ENCODE measurements at regions not wholly inside any gene's neighbourhood (a gene's known extent, or its start where the extent isn't known, plus 50 kb on each side); places are given as distances from the start of the nearest gene placed in this dataset.

- ATAC-seq (ENCODE audit: low read depth) (no peak), DNase-seq (no peak)
- POLR2A ChIA-PET, result no interaction called here
- H3K36me3 Mint-ChIP-seq, result no peaks in the 10 kb centered on the region
- peaks cover 3% of the 10 kb centered on the region for H3K9me3 Mint-ChIP-seq
- no peaks in the 10 kb centered on the region for H3K4me1 Mint-ChIP-seq
- H3K27ac Mint-ChIP-seq, result no peak overlapping the region
- no peak overlapping the region for H3K4me3 Mint-ChIP-seq
- no peaks in the 10 kb centered on the region for H3K27me3 Mint-ChIP-seq
Measured at GRCh38 chr2:5751873-5752482, 59.8 kb downstream of the SOX11 start.

GRCh38 chr2:5756272-5756671, 64.1 kb downstream of the SOX11 start:
- POLR2A ChIA-PET, result no interaction called here
- Mint-ChIP-seq H3K4me1 (no peaks in the 10 kb centered on the region), H3K4me3 (no peak overlapping the region), H3K9me3 (peaks cover 2% of the 10 kb centered on the region), H3K27ac (no peak overlapping the region), H3K36me3 (no peaks in the 10 kb centered on the region), H3K27me3 (no peaks in the 10 kb centered on the region)
- DNase-seq (no peak), ATAC-seq (ENCODE audit: low read depth) (no peak)

GRCh38 chr2:5758346-5758745, 66.2 kb downstream of the SOX11 start:
- H3K27me3 Mint-ChIP-seq, result no peaks in the 10 kb centered on the region
- POLR2A ChIA-PET, result no interaction called here
- no peaks in the 10 kb centered on the region for H3K9me3 Mint-ChIP-seq
- no peak overlapping the region for H3K27ac Mint-ChIP-seq
- H3K4me3 Mint-ChIP-seq, result no peak overlapping the region
- no peaks in the 10 kb centered on the region for H3K36me3 Mint-ChIP-seq
- no peak for DNase-seq
- H3K4me1 Mint-ChIP-seq, result no peaks in the 10 kb centered on the region
- no peak for ATAC-seq (ENCODE audit: low read depth)

- ATAC-seq (ENCODE audit: low read depth) (no peak), DNase-seq (no peak)
- H3K4me1 Mint-ChIP-seq, result no peaks in the 10 kb centered on the region
- POLR2A ChIA-PET, result no interaction called here
- H3K36me3 Mint-ChIP-seq, result no peaks in the 10 kb centered on the region
- H3K27me3 Mint-ChIP-seq, result no peaks in the 10 kb centered on the region
- no peak overlapping the region for H3K4me3 Mint-ChIP-seq
- H3K9me3 Mint-ChIP-seq, result no peaks in the 10 kb centered on the region
- H3K27ac Mint-ChIP-seq, result no peak overlapping the region
Measured at GRCh38 chr2:5759949-5760348, 67.8 kb downstream of the SOX11 start.

- DNase-seq, result no peak
Measured at GRCh38 chr2:5763531-5763930, 71.3 kb downstream of the SOX11 start.

GRCh38 chr2:5764041-5764440, 71.9 kb downstream of the SOX11 start:
- H3K9me3 Mint-ChIP-seq, result no peaks in the 10 kb centered on the region
- H3K27ac Mint-ChIP-seq, result no peak overlapping the region
- no peak for ATAC-seq (ENCODE audit: low read depth)
- POLR2A ChIA-PET, result no interaction called here
- H3K4me1 Mint-ChIP-seq, result no peaks in the 10 kb centered on the region
- no peaks in the 10 kb centered on the region for H3K36me3 Mint-ChIP-seq
- H3K4me3 Mint-ChIP-seq, result no peak overlapping the region
- H3K27me3 Mint-ChIP-seq, result no peaks in the 10 kb centered on the region
- no peak for DNase-seq

More at GRCh38 chr2:5763531-5763930, 71.3 kb downstream of the SOX11 start:
- Mint-ChIP-seq H3K27me3 (no peaks in the 10 kb centered on the region), H3K4me3 (no peak overlapping the region), H3K4me1 (no peaks in the 10 kb centered on the region), H3K27ac (no peak overlapping the region), H3K9me3 (no peaks in the 10 kb centered on the region), H3K36me3 (no peaks in the 10 kb centered on the region)
- POLR2A ChIA-PET, result no interaction called here
- no peak for ATAC-seq (ENCODE audit: low read depth)

- Mint-ChIP-seq H3K27ac (no peak overlapping the region), H3K4me3 (no peak overlapping the region), H3K4me1 (no peaks in the 10 kb centered on the region), H3K36me3 (no peaks in the 10 kb centered on the region), H3K9me3 (no peaks in the 10 kb centered on the region), H3K27me3 (no peaks in the 10 kb centered on the region)
- POLR2A ChIA-PET, result no interaction called here
- ATAC-seq (ENCODE audit: low read depth) (no peak), DNase-seq (no peak)
Measured at GRCh38 chr2:5766056-5766455, 73.9 kb downstream of the SOX11 start.

GRCh38 chr2:5766561-5766960, 74.4 kb downstream of the SOX11 start:
- no peaks in the 10 kb centered on the region for H3K36me3 Mint-ChIP-seq
- POLR2A ChIA-PET, result no interaction called here
- no peak for DNase-seq
- no peak overlapping the region for H3K4me3 Mint-ChIP-seq
- H3K27me3 Mint-ChIP-seq, result no peaks in the 10 kb centered on the region
- no peak overlapping the region for H3K27ac Mint-ChIP-seq
- H3K9me3 Mint-ChIP-seq, result no peaks in the 10 kb centered on the region
- H3K4me1 Mint-ChIP-seq, result no peaks in the 10 kb centered on the region
- no peak for ATAC-seq (ENCODE audit: low read depth)

GRCh38 chr2:5777131-5777535, 84.9 kb downstream of the SOX11 start:
- DNase-seq (no peak), ATAC-seq (ENCODE audit: low read depth) (no peak)
- POLR2A ChIA-PET, result no interaction called here
- H3K9me3 Mint-ChIP-seq, result peaks cover 2% of the 10 kb centered on the region
- H3K4me3 Mint-ChIP-seq, result no peak overlapping the region
- no peaks in the 10 kb centered on the region for H3K27me3 Mint-ChIP-seq
- H3K27ac Mint-ChIP-seq, result no peak overlapping the region
- H3K36me3 Mint-ChIP-seq, result no peaks in the 10 kb centered on the region
- no peaks in the 10 kb centered on the region for H3K4me1 Mint-ChIP-seq

GRCh38 chr2:5781679-5782078, 89.5 kb downstream of the SOX11 start:
- H3K27me3 Mint-ChIP-seq, result no peaks in the 10 kb centered on the region
- peaks cover 5% of the 10 kb centered on the region for H3K9me3 Mint-ChIP-seq
- H3K36me3 Mint-ChIP-seq, result no peaks in the 10 kb centered on the region
- DNase-seq, result no peak
- no peaks in the 10 kb centered on the region for H3K4me1 Mint-ChIP-seq
- H3K27ac Mint-ChIP-seq, result no peak overlapping the region
- POLR2A ChIA-PET, result no interaction called here
- no peak overlapping the region for H3K4me3 Mint-ChIP-seq
- ATAC-seq (ENCODE audit: low read depth), result no peak

- Mint-ChIP-seq H3K27ac (no peak overlapping the region), H3K27me3 (no peaks in the 10 kb centered on the region), H3K9me3 (peaks cover 5% of the 10 kb centered on the region), H3K36me3 (no peaks in the 10 kb centered on the region), H3K4me3 (no peak overlapping the region), H3K4me1 (no peaks in the 10 kb centered on the region)
- ATAC-seq (ENCODE audit: low read depth) (no peak), DNase-seq (no peak)
- POLR2A ChIA-PET, result no interaction called here
Measured at GRCh38 chr2:5782103-5782502, 89.9 kb downstream of the SOX11 start.

- Mint-ChIP-seq H3K36me3 (no peaks in the 10 kb centered on the region), H3K27ac (no peak overlapping the region), H3K4me1 (no peaks in the 10 kb centered on the region), H3K27me3 (no peaks in the 10 kb centered on the region), H3K4me3 (no peak overlapping the region), H3K9me3 (peaks cover 9% of the 10 kb centered on the region)
- POLR2A ChIA-PET, result no interaction called here
- no peak for DNase-seq
- no peak for ATAC-seq (ENCODE audit: low read depth)
Measured at GRCh38 chr2:5788447-5788846, 96.3 kb downstream of the SOX11 start.

- Mint-ChIP-seq H3K4me1 (no peaks in the 10 kb centered on the region), H3K36me3 (no peaks in the 10 kb centered on the region), H3K27me3 (no peaks in the 10 kb centered on the region), H3K27ac (no peak overlapping the region), H3K9me3 (peaks cover 6% of the 10 kb centered on the region), H3K4me3 (no peak overlapping the region)
- POLR2A ChIA-PET, result no interaction called here
- DNase-seq (no peak), ATAC-seq (ENCODE audit: low read depth) (no peak)
Measured at GRCh38 chr2:5791371-5791770, 99.2 kb downstream of the SOX11 start.

- no peak for DNase-seq
- H3K27ac Mint-ChIP-seq, result no peak overlapping the region
- H3K4me1 Mint-ChIP-seq, result no peaks in the 10 kb centered on the region
- no peaks in the 10 kb centered on the region for H3K27me3 Mint-ChIP-seq
- H3K36me3 Mint-ChIP-seq, result no peaks in the 10 kb centered on the region
- no peak overlapping the region for H3K4me3 Mint-ChIP-seq
- ATAC-seq (ENCODE audit: low read depth), result no peak
- H3K9me3 Mint-ChIP-seq, result no peaks in the 10 kb centered on the region
- POLR2A ChIA-PET, result no interaction called here
Measured at GRCh38 chr2:5794012-5794411, 101.8 kb downstream of the SOX11 start.

GRCh38 chr2:5798084-5798483, 105.9 kb downstream of the SOX11 start:
- Mint-ChIP-seq H3K4me3 (no peak overlapping the region), H3K27me3 (no peaks in the 10 kb centered on the region), H3K27ac (no peak overlapping the region), H3K36me3 (no peaks in the 10 kb centered on the region), H3K4me1 (no peaks in the 10 kb centered on the region), H3K9me3 (peaks cover 1% of the 10 kb centered on the region)
- ATAC-seq (ENCODE audit: low read depth) (no peak), DNase-seq (no peak)
- POLR2A ChIA-PET, result no interaction called here
